A549 (cell line): ENCODE measurements at regions not wholly inside any gene's neighbourhood (a gene's known extent, or its start where the extent isn't known, plus 50 kb on each side); places are given as distances from the start of the nearest gene placed in this dataset.

Experiments
- ATAC-seq, 2 experiments: fragments of 200-7000 bp in 1 of 2; fragments of >200 bp in 1 of 2; cut with Nextera tagmentation in 1 of 2; cut with Tn5 transposase in 1 of 2; 3 replicates each; pipeline versions ENCODE4 v1.8.0 to v1.9.1; 2018 to 2020; ENCODE audit warnings: mild to moderate bottlenecking in 1 of 2, moderate library complexity in 1 of 2
- CTCF ChIA-PET: fragments of 300-600 bp; sonication (Branson Sonifier 250); formaldehyde crosslinking; extraction: SDS; loops from one replicate; lab custom pipeline; 2021; ENCODE audit warnings: antibody characterized with exemption, inconsistent platforms; lab: Yijun Ruan, JAX
- POLR2A ChIA-PET: fragments of 350-600 bp; formaldehyde crosslinking; extraction: SDS; loops from one replicate; lab custom pipeline; 2021; ENCODE audit warnings: antibody characterized with exemption, inconsistent platforms; lab: Yijun Ruan, JAX
- DNase-seq, 2 experiments: peaks; one replicate each; pipeline versions ENCODE4 v3.0.0 to v3.0.0-alpha.2; 2011 to 2016; ENCODE audit warnings: low read depth in 1 of 2, low spot score in 1 of 2
- FAIRE-seq: peaks from 2 replicates; lab custom pipeline; 2011; peaks lifted over from hg19 to GRCh38; lab: Jason Lieb, UNC
- H3K27ac ChIP-seq, 2 experiments: fragments of >200 bp; sonication (Bioruptor Twin); formaldehyde crosslinking; 3 replicates each; pipeline ENCODE4 v1.5.1; 2016 to 2017
- H3K4me1 ChIP-seq: fragments of >200 bp; sonication (Bioruptor Twin); formaldehyde crosslinking; 3 replicates; pipeline ENCODE4 v1.6.1; 2016
- H3K4me2 ChIP-seq: fragments of >200 bp; sonication (Bioruptor Twin); formaldehyde crosslinking; 3 replicates; pipeline ENCODE4 v1.6.1; 2016
- H3K4me3 ChIP-seq: fragments of >200 bp; sonication (Bioruptor Twin); formaldehyde crosslinking; 3 replicates; pipeline ENCODE4 v1.5.1; 2016
- H3K9me3 ChIP-seq: fragments of >200 bp; sonication (Bioruptor Twin); formaldehyde crosslinking; 3 replicates; pipeline ENCODE4 v1.6.1; 2016
- BHLHE40 ChIP-seq: IDR thresholded peaks from 2 replicates; pipeline ENCODE4 v1.6.1; 2012; ENCODE audit warnings: low read depth, low read length, inconsistent platforms
- CBX2 ChIP-seq: fragments of 200-600 bp; sonication (generic); IDR thresholded peaks from 2 replicates; pipeline ENCODE4 v1.6.1; 2016; ENCODE audit warnings: low read depth, mild to moderate bottlenecking, borderline replicate concordance
- CEBPB ChIP-seq, 2 experiments: fragments of >200 bp in 1 of 2; sonication (Bioruptor Twin) in 1 of 2; formaldehyde crosslinking in 1 of 2; IDR thresholded peaks; 2 replicates each; pipeline ENCODE4 v1.6.1; 2012 to 2016
- CHD2 ChIP-seq: fragments of 150-350 bp; IDR thresholded peaks from 2 replicates; pipeline ENCODE4 v1.6.1; 2014; ENCODE audit warnings: low read length; ENCODE audit not compliant: partially characterized antibody
- EHMT2 ChIP-seq: fragments of 200-600 bp; sonication (generic); IDR thresholded peaks from 2 replicates; pipeline ENCODE4 v1.6.1; 2016; ENCODE audit warnings: antibody characterized with exemption, low read depth, mild to moderate bottlenecking, moderate library complexity
- EP300 ChIP-seq, 2 experiments: fragments of >200 bp; sonication (Bioruptor Twin); formaldehyde crosslinking; IDR thresholded peaks; 2 replicates in 1 of 2; 3 replicates in 1 of 2; pipeline ENCODE4 v1.6.1; 2016 to 2017
- FOSB ChIP-seq: fragments of 250-450 bp; sonication (Bioruptor Pico); IDR thresholded peaks from 2 replicates; pipeline ENCODE4 v1.5.0; 2020; ENCODE audit warnings: mild to moderate bottlenecking, moderate library complexity
- FOXS1 ChIP-seq: fragments of 250-450 bp; sonication (Bioruptor Pico); IDR thresholded peaks from 2 replicates; pipeline ENCODE4 v1.5.0; 2020; ENCODE audit warnings: mild to moderate bottlenecking, moderate library complexity
- HEYL ChIP-seq: fragments of 250-450 bp; sonication (Bioruptor Pico); IDR thresholded peaks from 2 replicates; pipeline ENCODE4 v1.8.0; 2021; ENCODE audit warnings: mild to moderate bottlenecking, moderate library complexity
- HOXB13 ChIP-seq: fragments of 250-450 bp; sonication (Bioruptor Pico); IDR thresholded peaks from 2 replicates; pipeline ENCODE4 v1.5.0; 2020; ENCODE audit warnings: low read depth, mild to moderate bottlenecking, moderate library complexity
- MYC ChIP-seq: IDR thresholded peaks from 2 replicates; pipeline ENCODE4 v1.6.1; 2012; ENCODE audit warnings: mild to moderate bottlenecking, inconsistent platforms, low read length, improper control_type of control experiment, borderline replicate concordance
- NFE2L2 ChIP-seq: fragments of 150-350 bp; conservative IDR thresholded peaks from 2 replicates; pipeline ENCODE4 v1.6.1; 2014; ENCODE audit warnings: low read length
- NPAS2 ChIP-seq: fragments of 250-450 bp; sonication (Bioruptor Pico); IDR thresholded peaks from 2 replicates; pipeline ENCODE4 v1.8.0; 2022; ENCODE audit warnings: mild to moderate bottlenecking, moderate library complexity, borderline replicate concordance
- RNF2 ChIP-seq: fragments of 200-600 bp; sonication (generic); IDR thresholded peaks from 2 replicates; pipeline ENCODE4 v1.6.1; 2016; ENCODE audit warnings: low read depth, mild to moderate bottlenecking, antibody characterized with exemption, moderate library complexity, borderline replicate concordance
- SMC3 ChIP-seq: fragments of >200 bp; sonication (Bioruptor Twin); formaldehyde crosslinking; IDR thresholded peaks from 3 replicates; pipeline ENCODE4 v1.6.1; 2018; ENCODE audit warnings: inconsistent platforms
- TP53 ChIP-seq: fragments of 250-450 bp; sonication (Bioruptor Pico); IDR thresholded peaks from 2 replicates; pipeline ENCODE4 v1.5.0; 2021; ENCODE audit warnings: mild to moderate bottlenecking, moderate library complexity
- WGBS: methylation state at CpG from one replicate; pipeline ENCODE4 v1.1.6; 2017; ENCODE audit errors: missing lambda C conversion rate; 5-methylcytosine and 5-hydroxymethylcytosine counted together
- TF ChIP-seq, protein P1 (sequence below): fragments of 250-450 bp; sonication (Bioruptor Pico); IDR thresholded peaks from 2 replicates; pipeline ENCODE4 v1.5.0; 2020; ENCODE audit warnings: low read depth, mild to moderate bottlenecking, moderate library complexity
- TF ChIP-seq, protein P2 (sequence below): fragments of 450-650 bp; IDR thresholded peaks from 2 replicates; pipeline ENCODE4 v1.6.1; 2014; ENCODE audit warnings: antibody characterized with exemption
- TF ChIP-seq, protein P3 (sequence below): fragments of >200 bp; sonication (Bioruptor Twin); formaldehyde crosslinking; IDR thresholded peaks from 3 replicates; pipeline ENCODE4 v1.5.1; 2016
- TF ChIP-seq, protein P4 (sequence below): fragments of >200 bp; sonication (Bioruptor Twin); formaldehyde crosslinking; IDR thresholded peaks from 3 replicates; pipeline ENCODE4 v1.6.1; 2016
- TF ChIP-seq, protein P5 (sequence below): IDR thresholded peaks from 2 replicates; pipeline ENCODE4 v1.6.1; 2012; ENCODE audit warnings: low read depth, borderline replicate concordance

DNA sequence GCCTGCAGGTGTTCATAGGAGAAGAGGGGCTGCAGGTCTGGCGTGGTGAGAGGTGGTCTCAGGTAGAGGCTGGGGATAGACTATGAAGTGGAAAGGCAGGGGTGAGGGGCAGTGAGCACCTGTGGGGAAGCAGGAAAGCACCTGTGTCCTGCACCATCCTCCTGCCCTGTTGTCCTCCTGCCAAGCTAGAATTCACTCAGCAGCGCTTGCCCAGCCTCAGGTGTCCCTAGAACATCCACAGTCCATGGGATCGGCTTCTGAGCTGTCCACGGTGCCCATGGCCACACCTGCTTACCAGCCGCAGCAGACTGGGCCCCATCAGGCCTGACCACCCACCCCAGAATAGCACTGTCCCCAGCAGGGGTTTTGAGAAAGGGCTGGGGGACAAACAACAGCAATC is 456.2 kb upstream of the SULF2 start:
- no peaks in the 10 kb centered on the region for H3K4me1 ChIP-seq
- FAIRE-seq (no peak), DNase-seq (no peak), ATAC-seq (no peak)
- no peaks in the 10 kb centered on the region for H3K9me3 ChIP-seq
- H3K4me3 ChIP-seq = no peak overlapping the region
- CTCF ChIA-PET = interaction anchor here (1.2 to 1.4 kb wide), 3 partner anchors 9 to 455 kb away, joined by 3 to 5 read pairs (median 3); no protein-coding TSS in a partner anchor
- WGBS = 14% methylated on average over 5 of the region's 5 CpGs
- TF ChIP-seq, protein P1, sequence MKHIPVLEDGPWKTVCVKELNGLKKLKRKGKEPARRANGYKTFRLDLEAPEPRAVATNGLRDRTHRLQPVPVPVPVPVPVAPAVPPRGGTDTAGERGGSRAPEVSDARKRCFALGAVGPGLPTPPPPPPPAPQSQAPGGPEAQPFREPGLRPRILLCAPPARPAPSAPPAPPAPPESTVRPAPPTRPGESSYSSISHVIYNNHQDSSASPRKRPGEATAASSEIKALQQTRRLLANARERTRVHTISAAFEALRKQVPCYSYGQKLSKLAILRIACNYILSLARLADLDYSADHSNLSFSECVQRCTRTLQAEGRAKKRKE (CRISPR knock-in tag) = no peak
- no peak for TF ChIP-seq NFE2L2
- TF ChIP-seq, protein P2, sequence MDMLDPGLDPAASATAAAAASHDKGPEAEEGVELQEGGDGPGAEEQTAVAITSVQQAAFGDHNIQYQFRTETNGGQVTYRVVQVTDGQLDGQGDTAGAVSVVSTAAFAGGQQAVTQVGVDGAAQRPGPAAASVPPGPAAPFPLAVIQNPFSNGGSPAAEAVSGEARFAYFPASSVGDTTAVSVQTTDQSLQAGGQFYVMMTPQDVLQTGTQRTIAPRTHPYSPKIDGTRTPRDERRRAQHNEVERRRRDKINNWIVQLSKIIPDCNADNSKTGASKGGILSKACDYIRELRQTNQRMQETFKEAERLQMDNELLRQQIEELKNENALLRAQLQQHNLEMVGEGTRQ = no peak
- TF ChIP-seq, protein P3, sequence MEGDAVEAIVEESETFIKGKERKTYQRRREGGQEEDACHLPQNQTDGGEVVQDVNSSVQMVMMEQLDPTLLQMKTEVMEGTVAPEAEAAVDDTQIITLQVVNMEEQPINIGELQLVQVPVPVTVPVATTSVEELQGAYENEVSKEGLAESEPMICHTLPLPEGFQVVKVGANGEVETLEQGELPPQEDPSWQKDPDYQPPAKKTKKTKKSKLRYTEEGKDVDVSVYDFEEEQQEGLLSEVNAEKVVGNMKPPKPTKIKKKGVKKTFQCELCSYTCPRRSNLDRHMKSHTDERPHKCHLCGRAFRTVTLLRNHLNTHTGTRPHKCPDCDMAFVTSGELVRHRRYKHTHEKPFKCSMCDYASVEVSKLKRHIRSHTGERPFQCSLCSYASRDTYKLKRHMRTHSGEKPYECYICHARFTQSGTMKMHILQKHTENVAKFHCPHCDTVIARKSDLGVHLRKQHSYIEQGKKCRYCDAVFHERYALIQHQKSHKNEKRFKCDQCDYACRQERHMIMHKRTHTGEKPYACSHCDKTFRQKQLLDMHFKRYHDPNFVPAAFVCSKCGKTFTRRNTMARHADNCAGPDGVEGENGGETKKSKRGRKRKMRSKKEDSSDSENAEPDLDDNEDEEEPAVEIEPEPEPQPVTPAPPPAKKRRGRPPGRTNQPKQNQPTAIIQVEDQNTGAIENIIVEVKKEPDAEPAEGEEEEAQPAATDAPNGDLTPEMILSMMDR = no peak
- TF ChIP-seq NPAS2 = no peak
- TF ChIP-seq SMC3 = no peak
- TF ChIP-seq, protein P4, sequence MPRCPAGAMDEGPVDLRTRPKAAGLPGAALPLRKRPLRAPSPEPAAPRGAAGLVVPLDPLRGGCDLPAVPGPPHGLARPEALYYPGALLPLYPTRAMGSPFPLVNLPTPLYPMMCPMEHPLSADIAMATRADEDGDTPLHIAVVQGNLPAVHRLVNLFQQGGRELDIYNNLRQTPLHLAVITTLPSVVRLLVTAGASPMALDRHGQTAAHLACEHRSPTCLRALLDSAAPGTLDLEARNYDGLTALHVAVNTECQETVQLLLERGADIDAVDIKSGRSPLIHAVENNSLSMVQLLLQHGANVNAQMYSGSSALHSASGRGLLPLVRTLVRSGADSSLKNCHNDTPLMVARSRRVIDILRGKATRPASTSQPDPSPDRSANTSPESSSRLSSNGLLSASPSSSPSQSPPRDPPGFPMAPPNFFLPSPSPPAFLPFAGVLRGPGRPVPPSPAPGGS = no peak
- TF ChIP-seq FOSB (CRISPR knock-in tag) = no peak
- no peak overlapping the region for H3K27ac ChIP-seq
- H3K4me2 ChIP-seq = no peak overlapping the region
- POLR2A ChIA-PET = no interaction called here

DNA sequence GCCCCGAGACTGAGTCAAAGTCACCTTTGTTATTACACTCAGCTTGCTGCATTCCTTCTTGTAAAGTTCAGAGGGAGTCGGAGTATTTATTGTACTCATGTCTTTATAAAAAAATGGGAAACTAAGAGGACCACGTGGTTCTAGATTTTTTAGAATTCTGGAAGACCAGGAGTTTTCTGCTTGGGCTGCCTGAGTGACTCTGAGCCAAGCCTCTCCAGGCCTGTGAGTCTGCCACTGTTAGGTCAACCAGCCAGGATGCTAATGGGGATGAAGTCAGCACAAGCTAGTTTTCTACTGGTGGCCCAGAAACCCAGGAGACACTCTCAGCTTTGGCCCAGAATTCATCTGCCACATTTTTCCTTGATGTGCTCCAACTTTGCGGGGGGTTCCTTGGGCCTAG is 453.5 kb upstream of the SULF2 start:
- Histone ChIP-seq H3K4me1 (no peaks in the 10 kb centered on the region), H3K9me3 (no peaks in the 10 kb centered on the region), H3K4me2 (no peak overlapping the region), H3K27ac (no peak overlapping the region), H3K4me3 (no peak overlapping the region)
- DNase-seq = no peak
- FAIRE-seq = no peak
- TF ChIP-seq RNF2 = no peak
- TF ChIP-seq CEBPB (IDR thresholded peaks at IDR 0.05) = no peak
- TF ChIP-seq MYC = no peak
- TF ChIP-seq CBX2 = no peak
- TF ChIP-seq CHD2 = no peak
- TF ChIP-seq FOXS1 = no peak
- TF ChIP-seq, protein P5, sequence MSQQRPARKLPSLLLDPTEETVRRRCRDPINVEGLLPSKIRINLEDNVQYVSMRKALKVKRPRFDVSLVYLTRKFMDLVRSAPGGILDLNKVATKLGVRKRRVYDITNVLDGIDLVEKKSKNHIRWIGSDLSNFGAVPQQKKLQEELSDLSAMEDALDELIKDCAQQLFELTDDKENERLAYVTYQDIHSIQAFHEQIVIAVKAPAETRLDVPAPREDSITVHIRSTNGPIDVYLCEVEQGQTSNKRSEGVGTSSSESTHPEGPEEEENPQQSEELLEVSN = no peak
- TF ChIP-seq HEYL (CRISPR knock-in tag) = no peak
- no peak for TF ChIP-seq EP300 (IDR thresholded peaks at IDR 0.05)
- TF ChIP-seq BHLHE40 = no peak
- no peak for TF ChIP-seq TP53 (CRISPR knock-in tag)
- TF ChIP-seq HOXB13 (CRISPR knock-in tag) = no peak
- TF ChIP-seq EHMT2 = no peak
- 30% methylated on average over 4 of the region's 4 CpGs for WGBS
- ChIA-PET CTCF (no interaction called here), POLR2A (no interaction called here)
- no peak for ATAC-seq
